ENCODE measurements at regions not wholly inside any gene's neighbourhood (a gene's known extent, or its start where the extent isn't known, plus 50 kb on each side); places are given as distances from the start of the nearest gene placed in this dataset.

DNA sequence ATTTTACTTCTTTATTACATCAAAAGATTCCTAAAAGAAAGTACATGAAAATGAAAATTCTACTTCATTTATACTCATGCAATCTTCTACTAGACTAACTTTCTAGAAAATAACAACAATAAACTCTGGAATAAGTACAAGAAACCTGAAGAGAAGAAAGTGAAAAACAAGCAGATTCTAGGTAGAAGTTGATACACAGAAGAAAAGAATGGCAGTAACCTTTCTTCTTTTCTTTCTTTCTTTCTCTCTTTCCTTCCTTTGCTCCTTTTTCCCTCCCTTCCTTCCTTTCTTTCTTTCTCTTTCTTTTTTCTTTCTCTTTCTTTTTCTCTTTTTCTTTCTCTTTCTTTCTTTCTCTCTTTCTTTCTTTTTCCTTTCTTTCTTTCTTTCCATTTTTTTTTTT lies 541.7 kb upstream of the ANKRD30A start:
- intact Hi-C loops (cut with DNase I) = no loop called here

GRCh38 chr10:36581237-36581636 lies 544.2 kb upstream of the ANKRD30A start:
- Histone ChIP-seq H3K27me3 (no peaks in the 10 kb centered on the region), H3K27ac (no peak overlapping the region), H3K36me3 (no peaks in the 10 kb centered on the region), H3K9me3 (peaks cover 2 to 4% of the 10 kb centered on the region in 2 donors), H3K4me1 (no peaks in the 10 kb centered on the region), H3K4me3 (no peak overlapping the region)
- intact Hi-C loops (cut with DNase I) = no loop called here
- no peak for DNase-seq
- TF ChIP-seq, protein P1, sequence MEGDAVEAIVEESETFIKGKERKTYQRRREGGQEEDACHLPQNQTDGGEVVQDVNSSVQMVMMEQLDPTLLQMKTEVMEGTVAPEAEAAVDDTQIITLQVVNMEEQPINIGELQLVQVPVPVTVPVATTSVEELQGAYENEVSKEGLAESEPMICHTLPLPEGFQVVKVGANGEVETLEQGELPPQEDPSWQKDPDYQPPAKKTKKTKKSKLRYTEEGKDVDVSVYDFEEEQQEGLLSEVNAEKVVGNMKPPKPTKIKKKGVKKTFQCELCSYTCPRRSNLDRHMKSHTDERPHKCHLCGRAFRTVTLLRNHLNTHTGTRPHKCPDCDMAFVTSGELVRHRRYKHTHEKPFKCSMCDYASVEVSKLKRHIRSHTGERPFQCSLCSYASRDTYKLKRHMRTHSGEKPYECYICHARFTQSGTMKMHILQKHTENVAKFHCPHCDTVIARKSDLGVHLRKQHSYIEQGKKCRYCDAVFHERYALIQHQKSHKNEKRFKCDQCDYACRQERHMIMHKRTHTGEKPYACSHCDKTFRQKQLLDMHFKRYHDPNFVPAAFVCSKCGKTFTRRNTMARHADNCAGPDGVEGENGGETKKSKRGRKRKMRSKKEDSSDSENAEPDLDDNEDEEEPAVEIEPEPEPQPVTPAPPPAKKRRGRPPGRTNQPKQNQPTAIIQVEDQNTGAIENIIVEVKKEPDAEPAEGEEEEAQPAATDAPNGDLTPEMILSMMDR (IDR thresholded peaks at IDR 0.05) = no peak
- ATAC-seq = no peak

More for the DNA sequence above, 541.7 kb upstream of the ANKRD30A start:
- TF ChIP-seq, protein P1 (IDR thresholded peaks at IDR 0.05) = no peak
- Histone ChIP-seq H3K27ac (no peak overlapping the region), H3K36me3 (no peaks in the 10 kb centered on the region), H3K4me3 (no peak overlapping the region), H3K9me3 (peaks cover 4 to 12% of the 10 kb centered on the region in 2 donors), H3K4me1 (no peaks in the 10 kb centered on the region), H3K27me3 (no peaks in the 10 kb centered on the region)
- DNase-seq (no peak), ATAC-seq (no peak)

DNA sequence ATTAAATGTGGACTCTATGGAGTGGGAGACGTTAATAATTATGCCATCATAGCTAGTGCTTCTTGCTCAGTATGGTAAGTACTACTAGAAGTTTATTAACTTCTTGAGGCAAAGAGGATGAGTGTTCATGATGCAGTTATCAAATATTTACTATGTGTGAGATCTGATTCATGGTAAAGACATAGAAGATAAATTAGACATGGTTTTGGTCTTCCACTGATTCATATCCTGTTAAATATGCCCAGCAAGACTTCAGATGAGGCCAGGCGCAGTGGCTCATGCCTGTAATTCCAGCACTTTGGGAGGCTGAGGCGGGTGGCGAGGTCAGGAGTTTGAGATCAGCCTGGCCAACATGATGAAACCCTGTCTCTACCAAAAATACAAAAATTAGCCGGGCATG lies 547.1 kb upstream of the ANKRD30A start:
- ATAC-seq = no peak
- TF ChIP-seq, protein P1 (IDR thresholded peaks at IDR 0.05) = no peak

DNA sequence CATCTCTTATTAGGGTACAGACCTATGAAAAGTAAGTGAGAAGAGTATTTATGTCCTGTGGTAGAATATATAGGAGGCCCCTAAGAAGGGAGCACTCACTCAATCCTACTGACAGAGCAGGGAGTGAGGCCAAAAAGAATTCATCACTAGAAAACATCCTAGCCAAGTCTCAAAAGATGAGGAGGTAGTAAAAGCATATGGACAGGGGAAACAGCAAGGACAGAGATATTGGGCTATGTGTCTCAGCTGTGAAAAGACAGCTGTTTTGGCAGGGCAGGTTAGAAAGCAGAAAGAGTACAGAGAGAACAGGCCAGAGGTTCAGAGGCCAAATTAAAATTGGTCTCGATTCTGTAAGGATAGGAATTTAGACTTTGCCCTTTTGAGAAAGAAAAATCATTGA lies 548.3 kb upstream of the ANKRD30A start:
- intact Hi-C loops (cut with DNase I) = no loop called here
- Histone ChIP-seq H3K27me3 (no peaks in the 10 kb centered on the region), H3K4me1 (no peaks in the 10 kb centered on the region), H3K36me3 (no peaks in the 10 kb centered on the region), H3K4me3 (no peak overlapping the region), H3K27ac (no peak overlapping the region), H3K9me3 (no peaks in the 10 kb centered on the region)
- no peak for ATAC-seq
- DNase-seq = no peak
- TF ChIP-seq, protein P1 (IDR thresholded peaks at IDR 0.05) = no peak

More for the DNA sequence above, 547.1 kb upstream of the ANKRD30A start:
- no peak for DNase-seq
- Histone ChIP-seq H3K27me3 (no peaks in the 10 kb centered on the region), H3K4me3 (no peak overlapping the region), H3K4me1 (no peaks in the 10 kb centered on the region), H3K9me3 (no peaks in the 10 kb centered on the region), H3K36me3 (no peaks in the 10 kb centered on the region), H3K27ac (no peak overlapping the region)
- intact Hi-C loops (cut with DNase I) = no loop called here

- Histone ChIP-seq H3K27ac (no peak overlapping the region), H3K36me3 (no peaks in the 10 kb centered on the region), H3K4me1 (no peaks in the 10 kb centered on the region), H3K9me3 (no peaks in the 10 kb centered on the region), H3K27me3 (no peaks in the 10 kb centered on the region), H3K4me3 (no peak overlapping the region)
- DNase-seq = no peak
- intact Hi-C loops (cut with DNase I) = no loop called here
- TF ChIP-seq, protein P1 (IDR thresholded peaks at IDR 0.05) = no peak
- no peak for ATAC-seq
Measured at GRCh38 chr10:36574207-36574606, 551.2 kb upstream of the ANKRD30A start.

Measured in left lung (tissue), 4 donors.